Activated CD4-positive, alpha-beta T cell treated with anti-CD3 and anti-CD28 coated beads, Interleukin-2, amount 10 ng/mL, durations not matched to agents 7 days and 5 days (primary cell): ENCODE measurements at regions not wholly inside any gene's neighbourhood (a gene's known extent, or its start where the extent isn't known, plus 50 kb on each side); places are given as distances from the start of the nearest gene placed in this dataset.

Source experiments
- CTCF ChIA-PET: fragments of 350-600 bp; sonication (Branson Sonifier 250); formaldehyde crosslinking; loops from one replicate; lab custom pipeline; 2021; ENCODE audit warnings: antibody characterized with exemption; lab: Charles Lee
- POLR2A ChIA-PET: fragments of 350-600 bp; sonication (Branson Sonifier 250); formaldehyde crosslinking; loops from one replicate; lab custom pipeline; 2021; ENCODE audit warnings: antibody characterized with exemption; lab: Charles Lee
- DNase-seq: peaks from one replicate; pipeline ENCODE4 v3.0.0-alpha.2; 2020
- H3K27ac Mint-ChIP-seq: one replicate; pipeline ENCODE4 v1.8.0; 2021; ENCODE audit warnings: mild to moderate bottlenecking, moderate library complexity, mixed read lengths
- H3K27me3 Mint-ChIP-seq: one replicate; pipeline ENCODE4 v1.8.0; 2021; ENCODE audit warnings: mixed read lengths
- H3K36me3 Mint-ChIP-seq: one replicate; pipeline ENCODE4 v1.8.0; 2021; ENCODE audit warnings: low read depth, mixed read lengths
- H3K4me1 Mint-ChIP-seq: one replicate; pipeline ENCODE4 v1.8.0; 2021; ENCODE audit warnings: mixed read lengths
- H3K4me3 Mint-ChIP-seq: one replicate; pipeline ENCODE4 v1.8.0; 2021; ENCODE audit warnings: mild to moderate bottlenecking, moderate library complexity, mixed read lengths
- H3K9me3 Mint-ChIP-seq: one replicate; pipeline ENCODE4 v1.8.0; 2021; ENCODE audit warnings: mixed read lengths

DNA sequence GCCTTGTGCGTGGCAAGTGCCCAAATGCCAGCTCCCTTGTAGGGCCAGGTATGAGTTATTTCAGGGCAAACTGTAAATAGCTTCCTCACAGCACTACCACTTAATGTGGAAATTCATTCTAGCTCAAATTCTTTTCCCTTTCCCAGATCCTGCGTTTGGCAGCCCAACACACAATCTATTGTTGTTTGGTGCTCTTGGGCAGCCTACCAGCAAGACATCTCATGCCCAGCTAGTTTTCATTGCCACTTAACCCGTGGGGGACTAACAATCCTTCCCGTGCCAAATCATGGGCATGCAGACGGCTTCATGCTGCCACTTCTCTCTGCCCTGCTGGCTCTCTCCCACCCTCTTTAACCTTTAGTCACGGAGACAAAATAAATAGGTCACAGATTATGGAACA, 454.2 kb downstream of the GRIA2 start:
- H3K27me3 Mint-ChIP-seq: no peaks in the 10 kb centered on the region
- ChIA-PET POLR2A (no interaction called here), CTCF (no interaction called here)
- no peaks in the 10 kb centered on the region for H3K36me3 Mint-ChIP-seq
- H3K4me1 Mint-ChIP-seq: no peaks in the 10 kb centered on the region
- DNase-seq: no peak
- no peak overlapping the region for H3K4me3 Mint-ChIP-seq
- no peak overlapping the region for H3K27ac Mint-ChIP-seq
- no peaks in the 10 kb centered on the region for H3K9me3 Mint-ChIP-seq

DNA sequence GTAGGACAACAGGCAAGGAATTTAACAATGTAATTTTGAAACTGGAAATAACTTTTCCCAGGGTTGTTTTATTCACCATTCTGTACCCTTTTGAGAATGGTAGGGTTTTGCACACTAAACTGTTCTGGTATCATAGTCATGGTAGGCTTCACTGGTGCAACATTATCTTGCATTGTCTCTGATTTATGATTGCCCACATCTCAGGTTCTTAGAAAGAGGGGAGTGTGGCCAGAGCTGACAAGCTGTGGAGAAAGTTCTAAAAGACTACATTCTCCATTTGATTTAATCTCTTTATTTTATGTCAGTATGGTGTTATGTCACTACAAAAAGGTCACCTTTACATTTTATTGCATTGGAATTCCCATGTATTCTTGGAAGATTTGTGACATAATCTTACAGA, 447.3 kb downstream of the GRIA2 start:
- no peaks in the 10 kb centered on the region for H3K36me3 Mint-ChIP-seq
- no peak overlapping the region for H3K4me3 Mint-ChIP-seq
- no peaks in the 10 kb centered on the region for H3K4me1 Mint-ChIP-seq
- H3K27me3 Mint-ChIP-seq: no peaks in the 10 kb centered on the region
- H3K27ac Mint-ChIP-seq: no peak overlapping the region
- CTCF ChIA-PET: no interaction called here
- no peak for DNase-seq
- H3K9me3 Mint-ChIP-seq: no peaks in the 10 kb centered on the region
- POLR2A ChIA-PET: no interaction called here

DNA sequence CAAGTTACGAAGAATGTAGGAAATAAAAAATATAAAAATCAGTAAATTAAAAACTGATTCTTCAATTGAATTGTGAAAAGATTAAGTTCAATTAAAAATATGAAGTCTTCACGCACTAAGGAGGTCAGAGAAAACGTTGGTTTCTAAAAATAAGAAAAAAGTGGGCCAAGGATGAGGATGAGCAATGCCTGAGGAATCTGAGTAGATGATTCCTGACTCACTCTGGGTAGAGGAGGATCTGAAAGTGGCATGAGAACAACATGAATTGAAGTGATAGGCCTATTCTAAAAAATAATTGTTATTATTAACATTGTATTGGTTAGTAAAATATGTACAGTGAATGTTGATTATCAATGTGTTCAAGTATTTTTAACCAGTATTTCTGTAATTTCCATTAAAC, 444.2 kb downstream of the GRIA2 start:
- POLR2A ChIA-PET: no interaction called here
- CTCF ChIA-PET: no interaction called here
- no peak for DNase-seq

DNA sequence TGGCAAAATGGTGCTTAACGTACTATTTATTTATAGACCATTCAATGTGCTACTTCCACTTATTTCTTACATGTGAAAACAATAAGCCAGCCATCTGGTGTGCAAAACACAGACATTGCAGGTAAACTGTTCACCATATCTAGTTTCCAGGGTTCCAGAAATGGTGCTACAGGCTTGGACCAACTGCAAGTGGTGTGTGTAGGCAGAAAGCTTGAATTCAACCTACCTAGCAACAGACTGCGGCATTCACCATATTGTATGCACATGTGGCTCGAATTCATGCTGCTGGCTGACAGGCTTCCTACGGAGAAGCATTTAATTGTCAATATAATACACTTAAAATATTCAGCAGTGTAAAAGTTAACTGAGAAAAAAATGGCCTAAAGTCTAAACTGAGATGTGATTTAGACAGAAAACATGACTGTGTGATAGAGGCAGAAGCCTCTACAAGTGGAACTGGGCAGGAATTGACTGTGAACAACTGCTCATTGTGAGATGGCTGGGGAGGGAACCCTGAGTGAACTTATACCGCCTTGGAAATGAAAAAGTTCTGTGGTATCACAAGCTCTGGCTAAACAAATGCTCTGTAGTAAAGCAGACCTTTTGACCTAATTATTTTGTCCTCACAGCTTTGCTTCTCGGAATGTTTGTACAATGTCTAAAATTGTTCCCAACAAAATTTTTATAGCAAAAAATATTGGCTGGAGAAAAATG, 434.7 kb downstream of the GRIA2 start:
- POLR2A ChIA-PET: no interaction called here
- H3K27me3 Mint-ChIP-seq: no peaks in the 10 kb centered on the region
- DNase-seq: no peak
- H3K9me3 Mint-ChIP-seq: no peaks in the 10 kb centered on the region
- H3K27ac Mint-ChIP-seq: no peak overlapping the region
- CTCF ChIA-PET: no interaction called here
- H3K36me3 Mint-ChIP-seq: no peaks in the 10 kb centered on the region
- no peaks in the 10 kb centered on the region for H3K4me1 Mint-ChIP-seq
- H3K4me3 Mint-ChIP-seq: no peak overlapping the region

More for the DNA sequence above, 444.2 kb downstream of the GRIA2 start:
- Mint-ChIP-seq H3K27ac (no peak overlapping the region), H3K9me3 (no peaks in the 10 kb centered on the region), H3K4me3 (no peak overlapping the region), H3K36me3 (no peaks in the 10 kb centered on the region), H3K27me3 (no peaks in the 10 kb centered on the region), H3K4me1 (no peaks in the 10 kb centered on the region)

DNA sequence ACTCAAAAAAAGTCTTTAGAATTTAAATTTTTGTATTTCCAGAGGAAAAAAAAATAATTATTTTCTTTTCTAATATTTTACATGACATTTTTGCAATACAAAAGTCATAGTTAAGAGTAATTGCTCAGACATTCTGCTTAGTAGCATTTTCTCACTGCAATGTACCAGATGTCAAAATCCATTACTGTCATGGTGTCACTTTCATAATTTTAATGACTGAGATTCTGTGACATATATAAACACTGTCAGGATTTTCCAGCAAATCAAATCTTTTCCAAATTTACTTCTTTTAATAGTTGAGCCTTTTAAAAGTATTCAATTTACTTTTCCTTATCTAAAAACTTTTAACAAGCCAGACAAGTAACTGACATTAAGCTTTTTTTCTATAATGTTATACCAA, 422.7 kb downstream of the GRIA2 start:
- H3K27ac Mint-ChIP-seq: no peak overlapping the region
- ChIA-PET POLR2A (no interaction called here), CTCF (no interaction called here)
- peaks cover 4% of the 10 kb centered on the region for H3K9me3 Mint-ChIP-seq
- no peak overlapping the region for H3K4me3 Mint-ChIP-seq
- DNase-seq: no peak
- H3K27me3 Mint-ChIP-seq: no peaks in the 10 kb centered on the region
- H3K4me1 Mint-ChIP-seq: no peaks in the 10 kb centered on the region
- no peaks in the 10 kb centered on the region for H3K36me3 Mint-ChIP-seq

DNA sequence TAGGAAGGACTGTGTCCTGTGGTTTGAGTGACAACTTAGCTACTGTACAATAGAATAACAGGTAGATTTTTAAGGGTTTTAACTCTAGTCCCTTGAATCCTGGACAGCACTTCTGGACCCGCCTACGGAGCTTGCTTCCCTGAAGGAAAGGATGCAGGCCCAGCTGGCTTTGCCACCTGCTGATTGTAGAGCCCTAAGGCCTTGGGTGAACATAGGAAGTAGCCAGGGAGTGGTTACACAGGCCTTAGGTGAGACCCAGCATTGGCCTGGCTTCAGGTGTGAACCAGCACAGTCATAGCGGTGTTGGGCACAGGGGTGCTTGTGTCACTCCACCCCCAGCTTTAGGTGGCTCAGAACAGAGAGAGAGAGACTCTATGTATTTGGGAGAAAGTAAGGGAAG, 413.5 kb downstream of the GRIA2 start:
- DNase-seq: no peak
- no peaks in the 10 kb centered on the region for H3K4me1 Mint-ChIP-seq
- no peaks in the 10 kb centered on the region for H3K27me3 Mint-ChIP-seq
- POLR2A ChIA-PET: no interaction called here
- H3K4me3 Mint-ChIP-seq: no peak overlapping the region
- CTCF ChIA-PET: no interaction called here
- H3K27ac Mint-ChIP-seq: no peak overlapping the region
- peaks cover 9% of the 10 kb centered on the region for H3K9me3 Mint-ChIP-seq
- H3K36me3 Mint-ChIP-seq: no peaks in the 10 kb centered on the region

DNA sequence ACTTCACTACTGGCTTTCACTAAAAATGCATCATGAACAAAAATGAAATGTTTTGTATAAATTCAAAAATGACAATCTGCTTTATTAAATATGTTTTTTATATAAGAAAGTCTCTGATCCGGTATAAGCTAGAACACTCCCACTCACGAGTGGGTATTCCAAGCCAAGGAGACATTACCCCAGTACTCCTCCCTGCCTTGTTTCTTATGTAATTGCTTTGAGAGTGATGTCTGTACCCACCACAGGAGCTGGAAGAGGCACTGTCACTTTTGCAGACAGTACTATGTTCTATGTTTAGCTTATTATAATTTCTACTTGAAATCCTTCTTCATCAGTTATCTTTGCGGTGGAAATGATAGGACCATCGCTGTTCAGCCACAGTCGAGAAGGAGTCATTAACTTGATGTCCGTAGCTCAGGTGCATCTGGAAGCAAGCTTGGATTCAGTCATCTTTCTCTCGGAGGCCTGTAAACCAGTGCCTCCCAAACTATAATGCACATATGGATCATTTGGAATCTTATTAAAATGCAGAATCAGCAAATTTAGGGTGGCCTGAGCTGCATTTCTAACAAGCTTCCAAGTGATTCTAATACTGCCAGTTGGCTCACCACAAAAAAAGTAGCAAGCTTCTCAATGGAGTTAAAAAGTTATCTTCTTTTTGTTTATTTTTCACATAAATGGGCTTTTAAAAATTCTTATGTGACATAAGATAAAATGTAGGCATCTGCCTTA, 396.4 kb downstream of the GRIA2 start:
- no peak for DNase-seq
- ChIA-PET POLR2A (no interaction called here), CTCF (no interaction called here)
- no peaks in the 10 kb centered on the region for H3K36me3 Mint-ChIP-seq
- no peak overlapping the region for H3K27ac Mint-ChIP-seq
- no peak overlapping the region for H3K4me3 Mint-ChIP-seq
- no peaks in the 10 kb centered on the region for H3K9me3 Mint-ChIP-seq
- H3K27me3 Mint-ChIP-seq: no peaks in the 10 kb centered on the region
- H3K4me1 Mint-ChIP-seq: no peaks in the 10 kb centered on the region

DNA sequence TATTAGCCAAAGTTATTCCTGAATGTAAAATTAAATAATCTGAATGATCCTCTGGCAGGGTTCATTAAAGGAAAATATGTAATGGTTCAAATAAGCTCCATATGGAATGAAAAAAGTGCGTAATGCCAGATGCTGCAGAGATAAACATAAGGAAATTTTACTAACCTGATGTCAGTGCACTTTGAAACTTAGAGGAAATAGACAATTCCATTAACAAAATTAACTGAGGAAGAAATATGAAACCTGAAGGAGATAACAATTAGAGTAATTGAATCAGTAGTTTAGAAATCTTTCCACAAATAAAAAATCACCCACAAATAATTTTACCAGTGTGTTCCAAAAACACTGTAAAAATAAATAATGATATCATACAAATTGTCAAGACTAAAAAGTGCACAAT, 387.5 kb downstream of the GRIA2 start:
- H3K9me3 Mint-ChIP-seq: peaks cover 2% of the 10 kb centered on the region
- H3K4me1 Mint-ChIP-seq: no peaks in the 10 kb centered on the region
- DNase-seq: no peak
- no peaks in the 10 kb centered on the region for H3K27me3 Mint-ChIP-seq
- H3K4me3 Mint-ChIP-seq: no peak overlapping the region
- ChIA-PET POLR2A (no interaction called here), CTCF (no interaction called here)
- no peak overlapping the region for H3K27ac Mint-ChIP-seq
- no peaks in the 10 kb centered on the region for H3K36me3 Mint-ChIP-seq

DNA sequence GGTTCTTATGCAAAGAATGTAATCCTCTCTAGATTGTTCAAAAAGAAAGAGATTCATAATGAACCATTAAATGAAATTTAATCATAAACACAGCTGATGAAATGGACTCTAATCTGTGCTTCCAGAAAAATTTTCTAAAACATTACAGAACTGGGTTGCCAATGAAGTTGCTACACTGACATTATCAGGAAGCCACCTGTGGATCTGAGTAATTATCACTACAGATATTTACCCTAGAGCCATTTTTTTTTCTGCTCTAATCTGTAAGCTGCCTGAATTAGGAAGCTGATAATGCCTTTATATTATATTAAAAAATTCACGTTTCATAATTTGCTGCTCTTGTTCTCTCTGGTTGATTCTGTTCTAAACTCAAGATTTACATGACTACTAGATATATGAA, 380.1 kb downstream of the GRIA2 start:
- Mint-ChIP-seq H3K27me3 (no peaks in the 10 kb centered on the region), H3K9me3 (no peaks in the 10 kb centered on the region), H3K36me3 (no peaks in the 10 kb centered on the region), H3K4me1 (no peaks in the 10 kb centered on the region), H3K4me3 (no peak overlapping the region), H3K27ac (no peak overlapping the region)
- ChIA-PET POLR2A (interaction anchor here (0.6 kb wide), 1 partner anchor 9 kb away, joined by 3 read pairs; no protein-coding TSS in a partner anchor), CTCF (no interaction called here)
- no peak for DNase-seq

DNA sequence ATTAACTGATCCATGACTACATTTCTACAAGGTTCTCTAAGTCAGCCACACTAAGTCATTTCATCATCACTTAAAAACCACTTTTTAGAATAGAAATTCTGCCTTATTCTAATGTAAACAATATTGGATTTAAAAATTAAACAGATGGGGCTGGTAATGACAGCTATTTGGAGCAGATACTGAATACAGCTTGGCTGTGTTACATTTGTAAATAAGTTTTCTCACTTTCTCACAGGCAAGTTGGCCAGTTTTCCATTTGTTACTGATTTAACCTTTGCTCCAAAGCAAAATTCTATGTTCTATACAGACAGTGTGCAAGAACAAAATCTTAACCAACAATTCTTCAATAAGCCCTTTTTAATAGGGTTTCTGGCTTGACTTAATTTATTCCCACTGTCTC, 370.7 kb downstream of the GRIA2 start:
- no peaks in the 10 kb centered on the region for H3K4me1 Mint-ChIP-seq
- ChIA-PET CTCF (no interaction called here), POLR2A (no interaction called here)
- no peak for DNase-seq
- H3K4me3 Mint-ChIP-seq: no peak overlapping the region
- H3K27ac Mint-ChIP-seq: no peak overlapping the region
- no peaks in the 10 kb centered on the region for H3K9me3 Mint-ChIP-seq
- H3K36me3 Mint-ChIP-seq: no peaks in the 10 kb centered on the region
- H3K27me3 Mint-ChIP-seq: no peaks in the 10 kb centered on the region

DNA sequence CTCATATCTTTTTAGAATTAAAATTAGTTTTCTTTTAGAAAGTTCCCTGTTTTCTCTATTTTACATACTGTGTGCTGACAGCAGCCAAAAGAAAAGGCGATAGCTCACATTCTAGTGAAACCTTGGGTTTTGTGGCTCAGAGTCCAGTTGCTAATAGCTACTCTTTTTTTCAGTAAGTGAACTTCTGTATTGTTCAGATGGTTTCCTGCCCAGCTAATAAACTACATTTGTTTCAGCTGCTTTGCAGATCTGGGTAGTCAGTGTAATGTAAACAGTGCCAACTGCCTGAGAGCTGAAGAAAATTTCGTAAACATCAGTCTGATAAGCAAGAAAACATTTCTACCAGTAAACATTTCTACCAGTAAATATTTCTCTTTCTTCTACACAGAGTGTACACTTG, 370.2 kb downstream of the GRIA2 start:
- Mint-ChIP-seq H3K9me3 (no peaks in the 10 kb centered on the region), H3K4me3 (no peak overlapping the region), H3K27me3 (no peaks in the 10 kb centered on the region), H3K4me1 (no peaks in the 10 kb centered on the region), H3K36me3 (no peaks in the 10 kb centered on the region), H3K27ac (no peak overlapping the region)
- no peak for DNase-seq
- ChIA-PET CTCF (no interaction called here), POLR2A (no interaction called here)

DNA sequence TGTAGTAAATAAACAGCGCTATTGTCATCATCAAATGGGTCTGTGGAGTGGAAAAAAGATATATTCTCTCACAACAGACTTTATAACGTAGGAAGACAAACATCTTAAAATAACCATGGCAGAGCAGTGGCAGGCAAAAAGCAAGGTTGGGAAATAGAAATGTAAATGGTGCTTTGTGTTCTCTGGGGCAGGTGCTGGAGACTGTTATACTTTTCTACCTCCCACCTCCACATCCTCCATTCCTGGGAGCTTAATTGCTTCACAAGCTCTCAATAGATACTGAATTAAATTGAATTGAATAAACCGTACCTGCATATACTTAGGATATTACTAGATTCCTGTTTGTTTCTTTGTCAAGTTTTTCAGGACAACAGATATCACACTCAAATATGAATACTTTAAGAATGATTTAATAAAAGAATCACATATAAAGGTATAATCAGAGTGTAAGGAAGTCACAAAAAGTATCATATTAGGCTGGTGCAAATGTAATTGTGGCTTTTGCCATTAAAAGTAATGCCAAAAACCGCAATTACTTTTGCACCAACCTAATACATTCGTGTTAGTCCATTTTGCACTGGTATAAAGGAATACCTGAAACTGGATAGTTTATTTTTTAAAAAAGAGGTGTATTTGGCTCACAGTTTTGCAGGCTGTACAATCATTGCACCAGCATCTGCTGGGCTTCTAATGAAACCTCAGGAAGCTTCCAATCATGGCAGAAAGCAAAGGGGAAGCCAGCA, 367.3 kb downstream of the GRIA2 start:
- no peaks in the 10 kb centered on the region for H3K4me1 Mint-ChIP-seq
- CTCF ChIA-PET: no interaction called here

DNA sequence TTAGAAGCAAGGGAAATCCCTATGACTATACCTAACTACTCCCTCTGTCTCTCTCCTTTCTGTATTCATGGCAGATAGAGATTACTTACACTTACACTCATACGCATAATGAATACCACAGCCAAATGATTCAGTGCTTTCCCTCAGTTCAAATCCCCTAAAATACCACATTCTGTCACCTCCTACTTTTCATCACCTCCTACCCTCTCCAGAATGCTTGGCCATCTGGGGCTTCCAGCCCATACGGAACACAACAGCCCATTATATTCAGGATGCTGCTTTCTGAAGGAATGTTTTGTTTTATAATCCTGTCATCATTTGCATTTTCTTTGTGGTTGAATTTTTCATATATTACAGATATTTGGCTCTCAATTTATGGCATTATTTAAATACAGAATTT, 361.6 kb downstream of the GRIA2 start:
- no peak for DNase-seq
- no peak overlapping the region for H3K27ac Mint-ChIP-seq
- H3K4me1 Mint-ChIP-seq: no peaks in the 10 kb centered on the region
- no peaks in the 10 kb centered on the region for H3K27me3 Mint-ChIP-seq
- H3K36me3 Mint-ChIP-seq: no peaks in the 10 kb centered on the region
- no peak overlapping the region for H3K4me3 Mint-ChIP-seq
- H3K9me3 Mint-ChIP-seq: peaks cover 3% of the 10 kb centered on the region
- POLR2A ChIA-PET: no interaction called here
- CTCF ChIA-PET: no interaction called here

More for the DNA sequence above, 367.3 kb downstream of the GRIA2 start:
- DNase-seq: no peak
- H3K4me3 Mint-ChIP-seq: no peak overlapping the region
- H3K36me3 Mint-ChIP-seq: no peaks in the 10 kb centered on the region
- no peaks in the 10 kb centered on the region for H3K9me3 Mint-ChIP-seq
- no peak overlapping the region for H3K27ac Mint-ChIP-seq
- no peaks in the 10 kb centered on the region for H3K27me3 Mint-ChIP-seq
- POLR2A ChIA-PET: no interaction called here
